Gastroesophageal sphincter (tissue), 4 donors: ENCODE measurements at regions not wholly inside any gene's neighbourhood (a gene's known extent, or its start where the extent isn't known, plus 50 kb on each side); places are given as distances from the start of the nearest gene placed in this dataset.

Experiments used
- ATAC-seq: fragments of 150-250 bp; one replicate; pipeline ENCODE4 v1.9.1; 2016; ENCODE audit warnings: mild to moderate bottlenecking, moderate library complexity
- H3K27ac ChIP-seq, 4 donors: fragments of 200-600 bp; sonication (generic) in 3 of 4; 1 replicate in 3 of 4; 2 replicates in 1 of 4; pipeline ENCODE4 v1.5.1; 2016 to 2019
- H3K27me3 ChIP-seq: fragments of 200-600 bp; sonication (generic); one replicate; pipeline ENCODE4 v1.5.1; 2019
- H3K36me3 ChIP-seq, 2 donors: fragments of 200-600 bp; sonication (generic); one replicate each; pipeline ENCODE4 v1.5.1; 2019; ENCODE audit warnings: control low read depth in 1 of 2
- H3K4me1 ChIP-seq, 3 donors: fragments of 200-600 bp; sonication (generic); 1 replicate in 2 of 3; 2 replicates in 1 of 3; pipeline ENCODE4 v1.5.1; 2016 to 2019; ENCODE audit warnings: control low read depth in 2 of 3
- H3K4me3 ChIP-seq, 2 donors: fragments of 200-600 bp; sonication (generic); one replicate each; pipeline ENCODE4 v1.5.1; 2019; ENCODE audit warnings: mild to moderate bottlenecking in 1 of 2, moderate library complexity in 1 of 2
- H3K9me3 ChIP-seq, 3 donors: fragments of 200-600 bp; sonication (generic); one replicate each; pipeline ENCODE4 v1.5.1; 2017 to 2019; ENCODE audit warnings: control low read depth in 2 of 3
- CTCF ChIP-seq, 4 experiments: fragments of 200-600 bp in 2 of 4; fragments of 450-650 bp in 2 of 4; sonication (generic) in 1 of 4; IDR thresholded peaks; one replicate each; pipeline ENCODE4 v1.5.1; 2017 to 2019; ENCODE audit warnings: antibody characterized with exemption in 4 of 4, mild to moderate bottlenecking in 2 of 4, moderate library complexity in 2 of 4
- EP300 ChIP-seq: sonication (generic); formaldehyde crosslinking; IDR thresholded peaks from one replicate; pipeline ENCODE4 v1.6.1; 2017; ENCODE audit warnings: antibody characterized with exemption, mild to moderate bottlenecking
- POLR2A ChIP-seq, 2 donors: fragments of 450-650 bp; IDR thresholded peaks; one replicate each; pipeline ENCODE4 v1.6.1; 2017; ENCODE audit warnings: antibody characterized with exemption in 2 of 2, mild to moderate bottlenecking in 2 of 2, moderate library complexity in 1 of 2
- POLR2AphosphoS5 ChIP-seq: sonication (generic); formaldehyde crosslinking; IDR thresholded peaks from one replicate; pipeline ENCODE4 v1.6.1; 2017; ENCODE audit warnings: antibody characterized with exemption
- WGBS, 2 donors: methylation state at CpG; one replicate each; pipeline ENCODE4 v1.1.5; 2018; ENCODE audit warnings: low coverage in 1 of 2; 5-methylcytosine and 5-hydroxymethylcytosine counted together

- Histone ChIP-seq H3K4me1 (peaks cover 0 to 4% (median 0%) of the 10 kb centered on the region in 3 donors), H3K27ac (no peak overlapping the region), H3K27me3 (no peaks in the 10 kb centered on the region), H3K9me3 (no peaks in the 10 kb centered on the region), H3K36me3 (no peaks in the 10 kb centered on the region), H3K4me3 (no peak overlapping the region)
- no peak for TF ChIP-seq EP300
- no peak for TF ChIP-seq POLR2AphosphoS5
- TF ChIP-seq POLR2A (IDR thresholded peaks at IDR 0.05) = no peak
- no peak for TF ChIP-seq CTCF (IDR thresholded peaks at IDR 0.05)
- no peak for ATAC-seq
- WGBS, 2 donors = 0% methylated on average over 1 of the region's 1 CpG
Measured at GRCh38 chr10:55024713-55025112, 223.7 kb upstream of the PCDH15 start.

DNA sequence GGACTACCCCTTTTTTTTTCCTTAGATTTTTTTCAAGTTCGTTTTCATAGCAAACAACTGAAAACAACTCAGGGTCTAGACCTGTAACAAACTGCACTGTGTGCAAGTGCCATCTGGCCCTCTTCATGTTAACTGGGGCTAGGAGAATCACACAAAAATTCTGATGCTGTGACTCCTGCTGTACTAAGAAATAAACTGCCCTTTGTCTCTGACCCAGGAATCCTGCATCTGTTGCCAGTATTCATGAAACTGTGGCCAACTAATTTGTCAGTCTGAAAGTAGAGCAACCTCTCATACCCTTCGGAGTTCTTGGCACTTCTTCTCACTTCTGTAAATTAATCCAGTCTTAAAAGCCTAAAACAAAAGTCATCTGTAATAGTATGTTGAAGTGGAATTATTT, 218.4 kb upstream of the PCDH15 start:
- no peak overlapping the region for H3K4me3 ChIP-seq
- ATAC-seq = no peak
- H3K27me3 ChIP-seq = no peaks in the 10 kb centered on the region
- H3K27ac ChIP-seq = no peak overlapping the region
- WGBS, 2 donors = 4 to 30% methylated on average over 2 of the region's 2 CpGs
- no peaks in the 10 kb centered on the region for H3K9me3 ChIP-seq
- H3K36me3 ChIP-seq = no peaks in the 10 kb centered on the region
- H3K4me1 ChIP-seq = peaks cover 0 to 5% (median 0%) of the 10 kb centered on the region in 3 donors
- TF ChIP-seq POLR2AphosphoS5 (no peak), POLR2A (IDR thresholded peaks at IDR 0.05) (no peak), EP300 (no peak), CTCF (IDR thresholded peaks at IDR 0.05) (no peak)

GRCh38 chr10:55013318-55013717, 212.3 kb upstream of the PCDH15 start:
- TF ChIP-seq EP300 (no peak), CTCF (IDR thresholded peaks at IDR 0.05) (no peak), POLR2A (IDR thresholded peaks at IDR 0.05) (no peak), POLR2AphosphoS5 (no peak)
- H3K4me1 ChIP-seq = no peaks in the 10 kb centered on the region
- no peaks in the 10 kb centered on the region for H3K27me3 ChIP-seq
- ATAC-seq = no peak
- no peaks in the 10 kb centered on the region for H3K9me3 ChIP-seq
- no peak overlapping the region for H3K27ac ChIP-seq
- no peak overlapping the region for H3K4me3 ChIP-seq
- H3K36me3 ChIP-seq = no peaks in the 10 kb centered on the region

GRCh38 chr10:55002420-55002819, 201.4 kb upstream of the PCDH15 start:
- ATAC-seq = no peak
- TF ChIP-seq CTCF (IDR thresholded peaks at IDR 0.05) = no peak
- TF ChIP-seq EP300 = no peak
- TF ChIP-seq POLR2AphosphoS5 = no peak
- no peak for TF ChIP-seq POLR2A (IDR thresholded peaks at IDR 0.05)
- Histone ChIP-seq H3K27ac (no peak overlapping the region), H3K9me3 (no peaks in the 10 kb centered on the region), H3K27me3 (no peaks in the 10 kb centered on the region), H3K36me3 (no peaks in the 10 kb centered on the region), H3K4me3 (no peak overlapping the region), H3K4me1 (no peaks in the 10 kb centered on the region)

DNA sequence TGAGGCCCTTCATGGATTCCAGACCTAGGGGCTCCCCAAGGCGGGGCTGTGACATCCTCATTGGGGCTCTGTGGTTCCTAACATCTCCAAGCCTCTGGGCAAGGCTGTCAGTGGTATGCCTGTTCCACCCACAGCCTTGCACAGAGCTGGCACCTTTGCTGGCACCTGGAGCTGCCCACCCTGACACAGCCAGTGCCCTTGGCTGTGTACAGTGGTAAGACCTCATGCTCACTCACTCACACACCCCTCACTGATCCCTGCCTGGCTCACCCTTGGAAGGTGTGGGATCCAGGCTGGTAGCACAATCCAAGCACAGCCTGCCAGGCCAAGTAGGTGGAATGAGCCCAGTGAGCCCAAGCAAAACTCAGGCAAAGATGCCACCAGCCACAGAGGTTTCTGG, 200.4 kb upstream of the PCDH15 start:
- no peak overlapping the region for H3K4me3 ChIP-seq
- no peaks in the 10 kb centered on the region for H3K27me3 ChIP-seq
- TF ChIP-seq EP300 (no peak), CTCF (IDR thresholded peaks at IDR 0.05) (no peak), POLR2A (IDR thresholded peaks at IDR 0.05) (no peak), POLR2AphosphoS5 (no peak)
- ATAC-seq = no peak
- H3K9me3 ChIP-seq = no peaks in the 10 kb centered on the region
- 83% methylated on average over 1 of the region's 1 CpG; no CpG with 5 or more reads in 1 of the 2 donors for WGBS, 2 donors
- no peaks in the 10 kb centered on the region for H3K4me1 ChIP-seq
- no peaks in the 10 kb centered on the region for H3K36me3 ChIP-seq
- H3K27ac ChIP-seq = no peak overlapping the region
